MCF 10A (cell line): ENCODE measurements at regions not wholly inside any gene's neighbourhood (a gene's known extent, or its start where the extent isn't known, plus 50 kb on each side); places are given as distances from the start of the nearest gene placed in this dataset.
A peak's percentile ranks its signal among the peaks of the same experiment; 100 is the strongest.

Experiments
- BruUV-seq: library from RNA; stranded (reverse); fragments of 400-500 nt; replicated peaks from 2 replicates; lab custom pipeline; 2021; lab: Mats Ljungman, UMichigan
- CTCF ChIA-PET: fragments of 300-600 bp; sonication (Branson Sonifier 250); formaldehyde crosslinking; extraction: SDS; loops from one replicate; lab custom pipeline; 2021; ENCODE audit warnings: antibody characterized with exemption, inconsistent platforms; lab: Yijun Ruan, JAX
- POLR2A ChIA-PET: fragments of 300-600, 350-650 bp; sonication (Branson Sonifier 250); formaldehyde crosslinking; extraction: SDS; loops from one replicate; lab custom pipeline; 2020; ENCODE audit warnings: antibody characterized with exemption, inconsistent platforms; lab: Yijun Ruan, JAX
- DNase-seq: peaks from one replicate; pipeline ENCODE4 v3.0.0-alpha.2; 2018; ENCODE audit not compliant: unreplicated experiment
- H3K27ac Mint-ChIP-seq: one replicate; pipeline ENCODE4 v1.8.0; 2022; ENCODE audit warnings: mild to moderate bottlenecking, low read depth, mixed read lengths; ENCODE audit not compliant: unreplicated experiment
- H3K27me3 Mint-ChIP-seq: one replicate; pipeline ENCODE4 v1.8.0; 2022; ENCODE audit warnings: mixed read lengths; ENCODE audit not compliant: insufficient read depth, unreplicated experiment
- H3K36me3 Mint-ChIP-seq: one replicate; pipeline ENCODE4 v1.8.0; 2022; ENCODE audit warnings: mild to moderate bottlenecking, moderate library complexity, mixed read lengths; ENCODE audit not compliant: insufficient read depth, unreplicated experiment
- H3K4me1 Mint-ChIP-seq: one replicate; pipeline ENCODE4 v1.8.0; 2022; ENCODE audit warnings: mixed read lengths; ENCODE audit not compliant: insufficient read depth, unreplicated experiment
- H3K4me3 Mint-ChIP-seq: one replicate; pipeline ENCODE4 v1.8.0; 2022; ENCODE audit warnings: mild to moderate bottlenecking, moderate library complexity, mixed read lengths; ENCODE audit not compliant: unreplicated experiment
- H3K9me3 Mint-ChIP-seq: one replicate; pipeline ENCODE4 v1.8.0; 2022; ENCODE audit warnings: mixed read lengths; ENCODE audit not compliant: unreplicated experiment
- intact Hi-C: fragments of 100-400 bp; cut with micrococcal nuclease; formaldehyde crosslinking; loops from 2 replicates; pipeline ENCODE4 v1.14.1; 2022
- TF ChIP-seq, protein P1 (sequence below): fragments of 200-600 bp; IDR thresholded peaks from one replicate; pipeline ENCODE4 v1.8.0; 2022; ENCODE audit warnings: antibody characterized with exemption, mild to moderate bottlenecking; ENCODE audit not compliant: unreplicated experiment

DNA sequence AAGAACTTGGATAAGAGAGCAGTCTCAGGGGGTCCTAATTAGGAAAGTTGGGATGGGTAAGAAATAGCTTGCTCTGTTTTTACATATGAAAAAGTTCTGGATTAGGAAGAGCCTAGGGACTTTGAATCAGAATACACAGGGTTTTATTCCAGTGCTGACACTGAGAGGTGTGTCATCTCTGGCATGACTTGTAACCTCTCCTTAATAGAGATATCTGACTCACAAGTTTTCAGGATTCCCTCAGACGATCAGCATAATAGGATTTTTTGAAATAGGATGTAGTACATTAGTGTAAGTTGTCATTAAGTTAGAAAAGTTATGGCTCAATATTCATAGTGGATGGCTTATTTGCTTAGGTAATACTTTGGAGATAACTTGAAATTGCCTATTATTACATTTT lies 555.2 kb upstream of the MIR17HG start:
- Mint-ChIP-seq H3K27me3 (no peaks in the 10 kb centered on the region), H3K4me3 (no peak overlapping the region), H3K4me1 (peaks cover 6% of the 10 kb centered on the region), H3K36me3 (no peaks in the 10 kb centered on the region), H3K27ac (peak overlapping the region; percentile 72), H3K9me3 (no peaks in the 10 kb centered on the region)
- DNase-seq = peak; percentile 26
- ChIA-PET CTCF (interaction anchor here (0.7 kb wide), 1 partner anchor 1307 kb away, joined by 3 read pairs; no protein-coding TSS in a partner anchor), POLR2A (no interaction called here)
- TF ChIP-seq, protein P1, sequence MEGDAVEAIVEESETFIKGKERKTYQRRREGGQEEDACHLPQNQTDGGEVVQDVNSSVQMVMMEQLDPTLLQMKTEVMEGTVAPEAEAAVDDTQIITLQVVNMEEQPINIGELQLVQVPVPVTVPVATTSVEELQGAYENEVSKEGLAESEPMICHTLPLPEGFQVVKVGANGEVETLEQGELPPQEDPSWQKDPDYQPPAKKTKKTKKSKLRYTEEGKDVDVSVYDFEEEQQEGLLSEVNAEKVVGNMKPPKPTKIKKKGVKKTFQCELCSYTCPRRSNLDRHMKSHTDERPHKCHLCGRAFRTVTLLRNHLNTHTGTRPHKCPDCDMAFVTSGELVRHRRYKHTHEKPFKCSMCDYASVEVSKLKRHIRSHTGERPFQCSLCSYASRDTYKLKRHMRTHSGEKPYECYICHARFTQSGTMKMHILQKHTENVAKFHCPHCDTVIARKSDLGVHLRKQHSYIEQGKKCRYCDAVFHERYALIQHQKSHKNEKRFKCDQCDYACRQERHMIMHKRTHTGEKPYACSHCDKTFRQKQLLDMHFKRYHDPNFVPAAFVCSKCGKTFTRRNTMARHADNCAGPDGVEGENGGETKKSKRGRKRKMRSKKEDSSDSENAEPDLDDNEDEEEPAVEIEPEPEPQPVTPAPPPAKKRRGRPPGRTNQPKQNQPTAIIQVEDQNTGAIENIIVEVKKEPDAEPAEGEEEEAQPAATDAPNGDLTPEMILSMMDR = no peak
- intact Hi-C loops = no loop called here
- no TSS peak for BruUV-seq

DNA sequence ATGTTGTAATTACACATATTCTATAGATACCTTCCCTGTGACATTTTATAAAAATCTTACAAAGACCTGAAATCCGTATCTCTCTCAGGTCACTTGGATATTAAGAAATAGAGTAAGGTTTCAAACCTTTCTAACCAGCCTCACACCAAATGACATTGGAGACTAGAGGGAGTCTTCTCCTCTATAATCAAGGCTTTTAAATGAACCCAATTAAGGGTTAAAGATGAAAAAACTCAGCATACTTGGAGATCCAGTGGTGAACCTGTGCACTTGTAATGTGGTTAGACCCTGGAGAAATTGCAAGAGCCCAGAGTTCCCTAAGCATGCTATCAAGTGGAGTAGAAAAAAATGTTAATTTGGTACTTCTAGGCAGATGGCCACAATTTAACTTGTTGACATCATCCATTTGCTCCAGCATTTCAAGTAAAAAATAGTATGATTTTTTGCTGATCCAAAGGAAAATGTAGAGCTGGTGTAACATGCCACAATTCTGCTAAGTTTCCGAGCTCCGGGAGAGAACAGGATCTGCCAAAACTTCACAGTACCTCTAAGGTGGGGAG lies 554.1 kb upstream of the MIR17HG start:
- DNase-seq = no peak
- TF ChIP-seq, protein P1 = no peak
- H3K27ac Mint-ChIP-seq = no peak overlapping the region
- peaks cover 6% of the 10 kb centered on the region for H3K4me1 Mint-ChIP-seq
- no peaks in the 10 kb centered on the region for H3K27me3 Mint-ChIP-seq
- intact Hi-C loops = no loop called here
- H3K36me3 Mint-ChIP-seq = no peaks in the 10 kb centered on the region
- no peaks in the 10 kb centered on the region for H3K9me3 Mint-ChIP-seq
- BruUV-seq = no TSS peak
- H3K4me3 Mint-ChIP-seq = no peak overlapping the region
- ChIA-PET CTCF (no interaction called here), POLR2A (no interaction called here)

DNA sequence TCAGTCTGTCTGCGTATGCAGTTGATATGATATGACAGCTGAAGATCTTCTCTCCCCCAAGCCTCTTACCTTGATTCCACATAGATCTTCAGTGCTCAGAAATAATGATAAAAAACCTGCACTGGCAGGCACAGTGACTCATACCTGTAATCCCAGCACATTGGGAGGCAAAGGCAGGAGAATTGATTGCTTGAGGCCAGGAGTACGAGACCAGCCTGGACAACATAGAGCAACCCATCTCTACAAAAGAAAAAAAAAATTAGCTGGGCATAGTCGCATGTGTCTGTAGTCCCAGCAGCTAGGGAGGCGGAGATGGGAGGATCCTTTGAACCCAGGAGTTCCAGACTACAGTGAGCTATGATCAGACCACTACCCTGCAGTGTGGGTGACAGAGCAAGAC lies 551.0 kb upstream of the MIR17HG start:
- H3K27me3 Mint-ChIP-seq = no peaks in the 10 kb centered on the region
- no peak for DNase-seq
- H3K4me1 Mint-ChIP-seq = peaks cover 6% of the 10 kb centered on the region
- TF ChIP-seq, protein P1 = no peak
- no peak overlapping the region for H3K27ac Mint-ChIP-seq
- no peaks in the 10 kb centered on the region for H3K9me3 Mint-ChIP-seq
- CTCF ChIA-PET = no interaction called here
- H3K36me3 Mint-ChIP-seq = no peaks in the 10 kb centered on the region
- intact Hi-C loops = no loop called here
- POLR2A ChIA-PET = no interaction called here
- BruUV-seq = no TSS peak
- no peak overlapping the region for H3K4me3 Mint-ChIP-seq

DNA sequence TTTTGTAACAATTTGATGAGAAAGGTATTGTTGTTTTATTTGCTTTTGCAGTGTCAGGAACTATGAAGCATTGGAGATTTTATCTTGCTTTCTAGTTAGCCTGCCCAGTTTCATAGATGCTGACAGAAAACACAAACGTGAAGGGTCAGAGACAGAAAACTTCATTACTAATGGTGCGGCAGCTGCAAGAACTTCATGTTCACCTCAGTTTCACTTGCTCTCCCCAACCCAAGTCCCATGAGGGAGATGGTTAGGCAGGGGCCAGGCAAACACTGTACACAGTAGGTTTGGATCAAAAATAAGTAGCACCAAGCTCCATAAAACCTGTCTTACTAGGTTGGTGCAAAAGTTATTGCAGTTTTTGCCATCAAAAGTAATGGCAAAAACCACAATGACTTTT lies 550.2 kb upstream of the MIR17HG start:
- no TSS peak for BruUV-seq
- TF ChIP-seq, protein P1 = no peak
- POLR2A ChIA-PET = no interaction called here
- Mint-ChIP-seq H3K9me3 (no peaks in the 10 kb centered on the region), H3K27me3 (no peaks in the 10 kb centered on the region), H3K4me3 (no peak overlapping the region), H3K4me1 (peaks cover under 1% of the 10 kb centered on the region), H3K36me3 (no peaks in the 10 kb centered on the region), H3K27ac (no peak overlapping the region)
- intact Hi-C loops = no loop called here
- DNase-seq = no peak
- CTCF ChIA-PET = no interaction called here
